ENCODE measurements at regions not wholly inside any gene's neighbourhood (a gene's known extent, or its start where the extent isn't known, plus 50 kb on each side); places are given as distances from the start of the nearest gene placed in this dataset.

GRCh38 chr3:26264708-26265107, 357.9 kb upstream of the LRRC3B start:
- TF ChIP-seq CTCF (conservative IDR thresholded peaks at IDR 0.05; ENCODE audit: low read depth, low read length) (no peak), EZH2phosphoT487 (IDR thresholded peaks at IDR 0.05; ENCODE audit: borderline replicate concordance, low read length) (no peak)
